Sigmoid colon (tissue), 6 donors: ENCODE measurements at regions not wholly inside any gene's neighbourhood (a gene's known extent, or its start where the extent isn't known, plus 50 kb on each side); places are given as distances from the start of the nearest gene placed in this dataset.

ENCODE experiments used
- DNase-seq: peaks from one replicate; pipeline ENCODE4 v3.0.0-alpha.2; 2019
- H3K27ac ChIP-seq, 4 donors: fragments of 200-600 bp; sonication (generic); one replicate each; pipeline ENCODE4 v1.5.1; 2016 to 2019; ENCODE audit warnings: mild to moderate bottlenecking in 1 of 4
- H3K27me3 ChIP-seq, 3 donors: fragments of 200-600 bp; sonication (generic); one replicate each; pipeline ENCODE4 v1.5.1; 2019; ENCODE audit warnings: mild to moderate bottlenecking in 1 of 3
- H3K36me3 ChIP-seq, 4 donors: fragments of 200-600 bp; sonication (generic); one replicate each; pipeline ENCODE4 v1.5.1; 2016 to 2019
- H3K4me1 ChIP-seq, 4 donors: fragments of 200-600 bp; sonication (generic); one replicate each; pipeline ENCODE4 v1.5.1; 2017 to 2019
- H3K4me3 ChIP-seq, 4 donors: fragments of 200-600 bp; sonication (generic); one replicate each; pipeline ENCODE4 v1.5.1; 2017 to 2019; ENCODE audit warnings: mild to moderate bottlenecking in 2 of 4, moderate library complexity in 1 of 4
- H3K9me3 ChIP-seq, 4 donors: fragments of 200-600 bp in 3 of 4; sonication (generic) in 3 of 4; one replicate each; pipeline versions ENCODE4 v1.5.1 to v1.6.1; 2013 to 2019
- EP300 ChIP-seq, 4 donors: sonication (generic); formaldehyde crosslinking; IDR thresholded peaks; one replicate each; pipeline ENCODE4 v1.6.1; 2017; ENCODE audit warnings: antibody characterized with exemption in 4 of 4
- POLR2A ChIP-seq, 2 donors: fragments of 450-650 bp; IDR thresholded peaks; one replicate each; pipeline ENCODE4 v1.6.1; 2016; ENCODE audit warnings: antibody characterized with exemption in 2 of 2, mild to moderate bottlenecking in 2 of 2, moderate library complexity in 2 of 2
- POLR2AphosphoS5 ChIP-seq, 4 donors: sonication (generic); formaldehyde crosslinking; IDR thresholded peaks; one replicate each; pipeline ENCODE4 v1.6.1; 2017; ENCODE audit warnings: antibody characterized with exemption in 4 of 4
- WGBS, 2 donors: extraction: QIAGEN DNeasy Blood & Tissue Kit; methylation state at CpG; one replicate each; pipeline ENCODE4 v1.1.7; 2013; 5-methylcytosine and 5-hydroxymethylcytosine counted together
- intact Hi-C: fragments of 100-400 bp; cut with DNase I; formaldehyde crosslinking; loops from one replicate; pipeline ENCODE4 v1.15.1; 2023
- TF ChIP-seq, protein P1 (sequence below), 4 experiments: fragments of 450-650 bp in 3 of 4; fragments of 200-600 bp in 1 of 4; IDR thresholded peaks; one replicate each; pipeline ENCODE4 v1.5.1; 2016 to 2019; ENCODE audit warnings: antibody characterized with exemption in 4 of 4, mild to moderate bottlenecking in 3 of 4, moderate library complexity in 2 of 4
- donor health status: healthy with polysubstance abuse.
- donor health status: healthy.

- Histone ChIP-seq H3K27me3 (no peaks in the 10 kb centered on the region), H3K4me1 (no peaks in the 10 kb centered on the region), H3K4me3 (no peak overlapping the region), H3K9me3 (no peaks in the 10 kb centered on the region), H3K36me3 (no peaks in the 10 kb centered on the region), H3K27ac (no peak overlapping the region)
- intact Hi-C loops: no loop called here
- DNase-seq: no peak
- WGBS, 2 donors: 87 to 90% methylated on average over 3 of the region's 3 CpGs
- TF ChIP-seq POLR2AphosphoS5 (IDR thresholded peaks at IDR 0.05) (no peak), POLR2A (IDR thresholded peaks at IDR 0.05) (no peak), EP300 (IDR thresholded peaks at IDR 0.05) (no peak)
- TF ChIP-seq, protein P1, sequence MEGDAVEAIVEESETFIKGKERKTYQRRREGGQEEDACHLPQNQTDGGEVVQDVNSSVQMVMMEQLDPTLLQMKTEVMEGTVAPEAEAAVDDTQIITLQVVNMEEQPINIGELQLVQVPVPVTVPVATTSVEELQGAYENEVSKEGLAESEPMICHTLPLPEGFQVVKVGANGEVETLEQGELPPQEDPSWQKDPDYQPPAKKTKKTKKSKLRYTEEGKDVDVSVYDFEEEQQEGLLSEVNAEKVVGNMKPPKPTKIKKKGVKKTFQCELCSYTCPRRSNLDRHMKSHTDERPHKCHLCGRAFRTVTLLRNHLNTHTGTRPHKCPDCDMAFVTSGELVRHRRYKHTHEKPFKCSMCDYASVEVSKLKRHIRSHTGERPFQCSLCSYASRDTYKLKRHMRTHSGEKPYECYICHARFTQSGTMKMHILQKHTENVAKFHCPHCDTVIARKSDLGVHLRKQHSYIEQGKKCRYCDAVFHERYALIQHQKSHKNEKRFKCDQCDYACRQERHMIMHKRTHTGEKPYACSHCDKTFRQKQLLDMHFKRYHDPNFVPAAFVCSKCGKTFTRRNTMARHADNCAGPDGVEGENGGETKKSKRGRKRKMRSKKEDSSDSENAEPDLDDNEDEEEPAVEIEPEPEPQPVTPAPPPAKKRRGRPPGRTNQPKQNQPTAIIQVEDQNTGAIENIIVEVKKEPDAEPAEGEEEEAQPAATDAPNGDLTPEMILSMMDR (IDR thresholded peaks at IDR 0.05): no peak
These were observed 179.9 kb downstream of the GRIN2B start for GRCh38 chr12:13801543-13801942.

DNA sequence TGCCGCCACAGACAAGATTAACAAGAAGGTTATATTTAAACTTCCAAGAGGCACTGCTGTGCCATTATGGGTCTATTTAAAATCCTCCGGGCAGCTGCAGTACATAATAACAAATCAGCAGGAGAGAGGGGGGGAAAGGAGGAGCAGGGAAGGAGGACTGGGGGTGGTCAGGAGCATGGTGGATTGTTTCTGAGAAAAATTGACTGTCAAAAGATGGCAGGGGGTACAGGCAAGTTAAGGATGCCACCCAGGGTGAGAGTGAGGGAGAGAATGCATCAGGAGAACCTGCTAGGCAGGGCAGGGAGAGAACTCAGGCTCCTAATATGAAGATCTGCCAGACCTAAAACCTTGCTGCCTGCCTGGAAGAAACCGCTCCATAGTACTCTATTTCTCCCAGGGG, 181.8 kb downstream of the GRIN2B start:
- no peak for DNase-seq
- no peaks in the 10 kb centered on the region for H3K4me1 ChIP-seq
- intact Hi-C loops: no loop called here
- no peaks in the 10 kb centered on the region for H3K27me3 ChIP-seq
- no peak overlapping the region for H3K4me3 ChIP-seq
- 59 to 79% methylated on average over 3 of the region's 3 CpGs for WGBS, 2 donors
- TF ChIP-seq POLR2AphosphoS5 (IDR thresholded peaks at IDR 0.05): no peak
- TF ChIP-seq POLR2A (IDR thresholded peaks at IDR 0.05): no peak
- TF ChIP-seq, protein P1 (IDR thresholded peaks at IDR 0.05): no peak
- no peak for TF ChIP-seq EP300 (IDR thresholded peaks at IDR 0.05)
- H3K27ac ChIP-seq: no peak overlapping the region
- no peaks in the 10 kb centered on the region for H3K9me3 ChIP-seq
- H3K36me3 ChIP-seq: no peaks in the 10 kb centered on the region

DNA sequence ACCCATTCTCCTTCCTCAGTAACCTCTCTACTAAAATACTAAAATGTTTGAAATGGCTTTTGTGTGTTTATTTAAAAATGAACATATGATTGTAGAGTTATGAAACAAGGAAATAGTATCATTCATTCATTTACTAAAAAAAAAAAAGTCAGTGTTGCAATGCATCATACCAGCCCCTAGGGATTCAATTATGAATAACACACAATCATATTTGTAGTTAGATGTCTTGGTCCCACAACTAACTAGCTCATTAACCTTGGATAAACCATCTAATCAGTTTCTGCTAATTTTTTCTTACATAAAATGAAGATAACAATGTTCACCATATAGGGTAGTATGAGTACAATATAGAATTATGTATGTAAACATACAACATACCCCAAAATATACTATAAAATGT, 183.2 kb downstream of the GRIN2B start:
- H3K4me1 ChIP-seq: no peaks in the 10 kb centered on the region

GRCh38 chr12:13794706-13795105, 186.7 kb downstream of the GRIN2B start:
- intact Hi-C loops: no loop called here
- Histone ChIP-seq H3K4me3 (no peak overlapping the region), H3K36me3 (no peaks in the 10 kb centered on the region), H3K4me1 (no peaks in the 10 kb centered on the region), H3K27ac (no peak overlapping the region), H3K27me3 (no peaks in the 10 kb centered on the region), H3K9me3 (no peaks in the 10 kb centered on the region)
- TF ChIP-seq, protein P1 (IDR thresholded peaks at IDR 0.05): no peak
- TF ChIP-seq POLR2AphosphoS5 (IDR thresholded peaks at IDR 0.05) (no peak), POLR2A (IDR thresholded peaks at IDR 0.05) (no peak), EP300 (IDR thresholded peaks at IDR 0.05) (no peak)
- no peak for DNase-seq
- WGBS, 2 donors: 90 to 92% methylated on average over 2 of the region's 2 CpGs

More for the DNA sequence above, 183.2 kb downstream of the GRIN2B start:
- Histone ChIP-seq H3K9me3 (no peaks in the 10 kb centered on the region), H3K27me3 (no peaks in the 10 kb centered on the region), H3K36me3 (no peaks in the 10 kb centered on the region), H3K27ac (no peak overlapping the region), H3K4me3 (no peak overlapping the region)
- TF ChIP-seq, protein P1 (IDR thresholded peaks at IDR 0.05): no peak
- TF ChIP-seq EP300 (IDR thresholded peaks at IDR 0.05) (no peak), POLR2A (IDR thresholded peaks at IDR 0.05) (no peak), POLR2AphosphoS5 (IDR thresholded peaks at IDR 0.05) (no peak)
- intact Hi-C loops: no loop called here
- no peak for DNase-seq

DNA sequence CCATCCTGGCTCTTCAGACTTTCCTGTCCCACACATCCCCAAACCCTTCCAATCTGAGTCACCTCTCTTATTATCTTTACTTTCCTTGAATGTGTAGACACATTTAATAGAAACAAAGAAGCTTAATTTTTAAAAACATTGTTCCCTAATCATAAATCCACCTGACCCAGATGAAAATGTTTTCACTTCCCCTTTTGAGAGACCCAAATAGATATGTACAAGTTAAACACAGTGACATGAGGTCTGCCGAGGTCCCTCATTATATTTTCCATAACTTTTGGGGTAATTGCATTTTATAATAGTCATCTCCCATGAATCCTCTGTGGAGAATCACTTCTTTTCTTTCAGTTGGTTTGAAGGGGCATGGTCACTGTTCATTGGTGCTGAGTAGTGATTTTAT, 191.1 kb downstream of the GRIN2B start:
- DNase-seq: no peak
- TF ChIP-seq EP300 (IDR thresholded peaks at IDR 0.05) (no peak), POLR2AphosphoS5 (IDR thresholded peaks at IDR 0.05) (no peak), POLR2A (IDR thresholded peaks at IDR 0.05) (no peak)
- TF ChIP-seq, protein P1 (IDR thresholded peaks at IDR 0.05): no peak
- H3K36me3 ChIP-seq: no peaks in the 10 kb centered on the region
- no peak overlapping the region for H3K27ac ChIP-seq
- H3K9me3 ChIP-seq: no peaks in the 10 kb centered on the region
- H3K4me3 ChIP-seq: no peak overlapping the region
- intact Hi-C loops: no loop called here
- WGBS, 2 donors: 57 to 66% methylated on average over 1 of the region's 1 CpG
- no peaks in the 10 kb centered on the region for H3K4me1 ChIP-seq
- no peaks in the 10 kb centered on the region for H3K27me3 ChIP-seq
